ENCODE measurements at regions not wholly inside any gene's neighbourhood (a gene's known extent, or its start where the extent isn't known, plus 50 kb on each side); places are given as distances from the start of the nearest gene placed in this dataset.

GRCh38 chr7:45509222-45509621, 64.9 kb upstream of the ADCY1 start:
- DNase-seq (no peak), FAIRE-seq (no peak), ATAC-seq (no peak)
- 52 to 70% methylated on average over 2 of the region's 2 CpGs for WGBS, 2 donors
- intact Hi-C loops (cut with DNase I), result no loop called here
- H3K36me3 ChIP-seq, result no peaks in the 10 kb centered on the region
- H3K27me3 ChIP-seq, result no peaks in the 10 kb centered on the region
- H3K27ac ChIP-seq, result no peak overlapping the region
- H3K4me1 ChIP-seq, result no peaks in the 10 kb centered on the region
- no peaks in the 10 kb centered on the region for H3K9me3 ChIP-seq
- no peak for TF ChIP-seq CTCF (IDR thresholded peaks at IDR 0.05)
- no peak overlapping the region for H3K4me3 ChIP-seq

- intact Hi-C loops (cut with DNase I), result no loop called here
Measured at GRCh38 chr7:45511721-45512597, 62.2 kb upstream of the ADCY1 start.

GRCh38 chr7:45514944-45515343, 59.2 kb upstream of the ADCY1 start:
- Histone ChIP-seq H3K9me3 (no peaks in the 10 kb centered on the region), H3K4me3 (no peak overlapping the region), H3K27ac (no peak overlapping the region), H3K36me3 (no peaks in the 10 kb centered on the region), H3K4me1 (no peaks in the 10 kb centered on the region), H3K27me3 (no peaks in the 10 kb centered on the region)
- no peak for ATAC-seq
- 62 to 73% methylated on average over 4 of the region's 4 CpGs for WGBS, 2 donors
- TF ChIP-seq CTCF (IDR thresholded peaks at IDR 0.05), result no peak
- FAIRE-seq, result no peak
- DNase-seq, result no peak
- intact Hi-C loops (cut with DNase I), result no loop called here

More at GRCh38 chr7:45511721-45512597, 62.2 kb upstream of the ADCY1 start:
- TF ChIP-seq CTCF (IDR thresholded peaks at IDR 0.05), result no peak
- Histone ChIP-seq H3K36me3 (no peaks in the 10 kb centered on the region), H3K27me3 (no peaks in the 10 kb centered on the region), H3K27ac (no peak overlapping the region), H3K9me3 (no peaks in the 10 kb centered on the region), H3K4me1 (no peaks in the 10 kb centered on the region), H3K4me3 (no peak overlapping the region)
- FAIRE-seq, result no peak
- WGBS, 2 donors, result 75 to 77% methylated on average over 7 of the region's 7 CpGs
- no peak for ATAC-seq
- DNase-seq, result no peak

GRCh38 chr7:45515346-45515745, 58.8 kb upstream of the ADCY1 start:
- Histone ChIP-seq H3K36me3 (no peaks in the 10 kb centered on the region), H3K27me3 (no peaks in the 10 kb centered on the region), H3K9me3 (no peaks in the 10 kb centered on the region), H3K4me1 (no peaks in the 10 kb centered on the region), H3K4me3 (no peak overlapping the region), H3K27ac (no peak overlapping the region)
- intact Hi-C loops (cut with DNase I), result no loop called here
- no peak for FAIRE-seq
- TF ChIP-seq CTCF (IDR thresholded peaks at IDR 0.05), result no peak
- no peak for DNase-seq
- no peak for ATAC-seq
